ENCODE measurements at regions not wholly inside any gene's neighbourhood (a gene's known extent, or its start where the extent isn't known, plus 50 kb on each side); places are given as distances from the start of the nearest gene placed in this dataset.

- no peak for TF ChIP-seq CTCF (conservative IDR thresholded peaks at IDR 0.05; ENCODE audit: low read length)
- no peak for TF ChIP-seq EZH2phosphoT487 (IDR thresholded peaks at IDR 0.05; ENCODE audit: borderline replicate concordance)
Measured at GRCh38 chr1:218135371-218135770, 149.7 kb upstream of the RRP15 start.

Measured in Loucy (cell line).